NCI-H510A treated with DMSO at 0.1 percent for 48 hours (cell line): ENCODE measurements at regions not wholly inside any gene's neighbourhood (a gene's known extent, or its start where the extent isn't known, plus 50 kb on each side); places are given as distances from the start of the nearest gene placed in this dataset.

Source experiments
- DNase-seq: peaks from one replicate; lab custom pipeline; 2025; lab: John Stamatoyannopoulos, UW

DNA sequence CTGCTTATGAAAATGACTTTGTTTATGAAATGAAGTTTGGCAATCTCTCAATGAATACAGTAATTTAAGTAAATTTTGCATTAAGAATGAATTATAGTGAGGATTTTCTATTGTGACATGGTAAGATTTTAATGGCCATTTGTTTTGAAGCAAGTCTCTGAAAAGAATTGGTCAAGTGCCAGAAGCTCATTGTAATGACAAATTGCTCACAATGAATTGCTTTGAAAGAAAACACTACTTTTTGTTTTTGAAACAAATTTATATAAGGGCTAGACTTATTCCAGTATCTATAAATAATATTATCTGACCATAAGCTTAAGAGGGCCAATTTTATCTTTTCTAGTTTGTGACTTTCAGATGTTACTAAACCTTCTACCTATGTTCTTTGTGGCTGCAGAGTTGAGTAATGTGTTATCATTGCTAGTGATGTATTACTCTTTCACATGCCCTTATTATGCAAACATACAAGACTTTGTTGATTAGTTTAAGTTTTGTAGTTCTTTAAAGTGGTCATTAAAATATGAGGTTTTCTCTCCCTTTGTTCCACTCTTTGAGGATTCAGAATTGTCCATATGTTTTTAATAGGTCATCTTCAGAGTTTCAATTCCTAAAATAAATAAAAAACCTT is 93.0 kb upstream of the ZNF608 start:
- no peak for DNase-seq

DNA sequence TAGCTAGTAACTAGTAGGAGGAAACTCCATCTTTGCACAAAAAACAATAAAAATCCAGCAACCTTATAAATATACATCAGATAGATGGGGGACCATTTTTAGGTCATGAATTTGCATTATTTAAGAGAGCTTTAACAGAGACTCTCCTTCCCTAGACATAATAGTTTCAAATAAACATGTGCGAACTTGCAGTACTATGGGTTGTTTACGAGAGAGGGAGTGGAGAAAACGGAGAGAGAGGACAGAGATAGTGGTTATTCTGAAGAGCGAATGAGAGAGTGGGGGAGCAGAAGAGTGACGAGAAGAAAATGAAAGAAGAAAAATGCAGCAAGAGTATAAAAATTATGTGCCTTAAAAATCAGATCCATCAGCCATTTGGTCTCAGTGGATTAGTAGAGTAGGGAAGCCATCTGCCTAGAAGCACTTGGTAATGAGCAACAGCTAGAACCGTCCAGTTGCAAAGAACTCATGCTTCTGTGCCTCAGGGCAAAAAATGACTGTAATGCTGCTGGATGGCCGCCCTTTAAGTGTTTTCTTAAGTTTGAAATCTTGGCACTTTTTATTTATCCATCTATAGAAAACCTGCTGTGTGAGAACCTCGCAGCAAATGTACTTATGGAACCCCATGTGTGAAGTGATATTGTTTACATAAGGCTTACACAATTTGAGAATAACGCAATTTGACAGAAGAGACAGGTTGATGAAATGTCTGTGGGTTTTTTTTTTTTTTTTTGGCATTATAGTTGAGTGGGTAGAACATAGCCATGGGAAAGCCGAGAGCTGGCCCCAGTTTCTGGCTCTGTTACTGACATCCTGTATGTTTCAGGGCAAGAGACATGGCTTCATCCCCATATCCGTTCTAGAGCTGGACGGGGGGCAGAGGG is 95.6 kb upstream of the ZNF608 start:
- no peak for DNase-seq

DNA sequence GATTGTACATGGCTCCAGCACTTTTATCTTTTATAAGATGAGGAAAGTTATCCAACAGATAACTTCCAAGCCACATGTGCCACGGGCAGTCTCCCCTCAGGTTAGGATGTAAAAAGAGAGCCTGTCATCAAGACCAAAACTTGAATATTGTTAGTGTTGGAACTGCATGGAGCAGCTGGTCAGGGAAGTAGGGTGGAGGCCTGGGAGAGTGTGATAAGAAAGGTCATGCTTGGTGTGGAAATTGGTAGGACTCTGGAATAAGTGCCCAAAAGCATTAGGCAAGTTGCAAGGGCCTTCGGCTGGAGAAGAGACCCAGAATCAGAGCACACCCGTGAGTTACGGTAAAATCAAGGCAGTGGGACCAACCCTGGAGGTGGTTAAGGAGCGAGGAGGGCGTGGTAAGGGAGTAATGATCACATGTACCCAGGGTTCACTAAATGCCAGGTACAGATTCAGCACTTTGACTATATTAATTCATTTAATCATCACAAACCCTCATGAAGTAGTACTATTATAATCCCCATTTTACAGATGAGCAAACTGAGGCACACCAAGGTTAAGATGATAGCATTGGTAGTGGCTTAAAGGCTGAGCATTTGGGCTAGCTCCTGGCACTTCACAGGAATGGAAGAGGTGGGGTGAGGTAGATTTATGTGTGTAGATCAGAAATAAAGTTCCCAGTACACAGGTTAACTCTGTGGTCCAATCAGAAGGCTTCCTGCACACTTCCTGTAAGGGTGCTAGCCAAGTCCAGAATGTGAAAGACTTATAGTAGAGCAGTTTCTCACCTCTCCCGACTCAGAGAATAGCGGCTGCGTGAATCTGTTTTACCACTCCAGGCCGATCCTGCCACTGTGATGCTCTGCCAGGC is 96.5 kb upstream of the ZNF608 start:
- no peak for DNase-seq

DNA sequence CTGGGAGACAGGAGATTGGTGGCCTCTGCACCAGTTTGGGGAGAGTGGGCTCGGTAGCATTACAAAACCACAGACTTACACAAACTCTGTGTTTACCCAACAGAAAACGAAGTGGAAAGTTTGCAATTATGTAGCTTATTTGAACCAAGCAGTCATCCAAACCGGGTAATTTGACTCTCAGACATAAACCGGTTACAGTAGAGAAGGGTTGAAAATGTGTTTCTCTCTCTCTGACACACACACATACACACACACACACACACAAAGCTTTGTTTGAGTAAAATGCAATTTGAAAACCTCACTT is 97.1 kb upstream of the ZNF608 start:
- no peak for DNase-seq

DNA sequence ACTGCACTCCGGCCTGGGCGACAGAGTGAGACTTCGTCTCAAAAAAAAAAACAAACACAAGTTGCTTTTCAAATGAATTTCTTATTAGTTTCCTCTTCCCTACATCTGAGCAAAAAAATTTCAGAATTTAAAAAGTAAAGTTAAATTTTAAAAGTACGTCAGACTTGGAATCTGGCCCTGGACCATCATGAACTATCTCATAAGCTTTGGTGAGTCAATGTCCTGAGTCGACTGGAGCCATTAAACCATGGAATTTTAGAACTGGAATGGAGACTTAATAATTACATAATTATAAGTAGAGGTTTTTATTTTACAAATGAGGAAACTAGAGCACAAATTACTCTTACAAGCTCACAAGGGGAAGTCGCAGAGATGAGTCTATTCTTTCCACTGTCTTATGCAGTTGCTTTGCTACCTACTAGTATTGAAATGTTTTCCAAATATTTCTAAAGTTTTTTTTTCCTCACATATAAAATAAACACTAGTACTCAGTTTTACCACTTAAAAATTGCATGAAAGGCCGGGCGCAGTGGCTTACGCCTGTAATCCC is 98.0 kb upstream of the ZNF608 start:
- DNase-seq = no peak

DNA sequence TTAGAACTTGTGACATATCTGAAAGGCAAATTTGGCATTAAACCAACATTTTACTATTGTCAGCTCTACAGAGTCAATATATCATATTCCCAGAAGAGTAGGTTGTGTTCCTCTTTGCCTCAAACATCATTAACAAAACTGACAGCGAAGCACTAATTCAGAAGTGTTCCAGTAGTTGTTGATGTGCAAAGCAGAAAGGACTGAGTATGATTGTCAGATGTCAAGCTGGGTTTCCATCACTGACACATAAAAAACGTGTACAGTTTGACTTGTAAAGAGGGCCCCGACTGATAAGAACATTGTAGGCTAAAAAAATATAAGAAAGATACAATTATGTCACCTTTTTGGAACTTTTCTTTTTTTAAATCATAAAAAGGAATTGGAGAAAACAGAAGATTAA is 101.5 kb upstream of the ZNF608 start:
- no peak for DNase-seq

DNA sequence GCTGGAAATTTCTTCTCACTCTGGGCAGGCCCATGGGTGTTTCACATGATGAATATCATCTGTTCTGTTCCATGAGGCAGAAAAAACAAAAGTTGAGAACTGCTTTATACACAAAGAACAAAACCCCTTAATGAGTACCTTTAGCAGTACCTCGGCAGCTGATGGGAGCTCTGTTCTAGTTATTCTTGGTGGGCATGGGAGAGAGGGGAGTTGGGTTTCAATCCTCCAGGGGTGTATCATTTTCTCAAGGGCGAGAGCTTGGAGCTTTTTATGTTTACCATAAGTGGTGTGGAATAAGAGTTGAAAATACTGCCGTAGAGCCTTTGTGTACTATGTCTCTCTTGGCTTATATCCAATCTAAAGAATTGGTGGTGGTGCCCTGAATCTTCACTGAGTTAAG is 103.3 kb upstream of the ZNF608 start:
- no peak for DNase-seq

DNA sequence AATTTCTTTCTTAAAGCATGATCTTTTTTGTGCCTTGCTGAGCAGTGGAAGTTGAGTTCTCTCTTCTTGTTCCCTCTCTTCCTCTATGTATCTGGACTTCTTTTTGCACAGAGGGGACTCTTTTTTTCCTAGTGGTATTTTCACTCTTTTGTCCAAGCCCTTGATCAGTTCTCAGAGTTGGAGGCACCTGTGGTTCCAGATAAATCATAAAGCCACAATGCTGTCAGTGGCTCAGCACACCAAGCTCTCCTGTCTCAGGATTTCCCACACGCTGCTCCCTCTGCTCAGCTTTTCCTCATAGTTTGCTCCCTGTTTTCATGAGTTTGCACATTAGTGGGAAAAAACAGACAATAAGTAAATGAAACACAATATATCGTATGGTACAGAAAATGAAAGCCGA is 110.3 kb upstream of the ZNF608 start:
- no peak for DNase-seq

DNA sequence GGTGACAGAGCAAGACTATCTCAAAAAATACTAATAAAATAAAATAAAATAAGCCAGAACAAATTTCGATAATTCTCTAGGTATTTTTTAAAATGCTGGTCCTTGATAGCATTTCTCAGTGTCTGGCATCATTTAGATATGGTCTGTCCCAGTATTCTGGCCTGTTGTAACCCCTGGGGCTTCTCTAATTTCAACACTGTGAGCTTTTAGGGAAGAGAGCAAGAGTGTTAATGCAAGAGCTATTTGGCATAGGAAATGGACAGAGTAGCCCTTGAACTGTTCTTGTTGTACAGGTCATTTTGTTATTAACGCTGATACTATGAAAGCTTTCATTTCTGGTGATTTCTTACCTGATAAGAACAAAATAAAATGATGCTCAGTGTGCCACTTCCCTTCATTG is 112.2 kb upstream of the ZNF608 start:
- DNase-seq = no peak

DNA sequence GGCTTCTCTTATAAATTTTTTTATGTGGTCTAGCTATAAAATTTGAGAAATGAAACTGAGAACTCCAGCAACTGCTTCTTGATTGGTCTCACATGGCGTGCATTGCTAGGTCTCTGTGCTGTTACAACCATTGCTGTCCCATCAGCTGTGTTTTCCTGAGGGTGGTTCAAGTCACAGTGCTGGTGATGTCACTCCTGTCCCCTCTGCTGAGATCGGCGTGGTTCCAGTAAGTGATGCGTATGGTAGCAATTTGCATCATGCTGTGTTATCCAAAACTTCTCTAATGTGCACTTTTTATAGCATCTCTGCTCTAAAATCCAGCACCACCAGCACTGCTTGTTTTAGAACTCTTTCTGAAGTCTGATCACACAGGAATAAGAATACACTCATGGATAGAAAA is 112.6 kb upstream of the ZNF608 start:
- DNase-seq = no peak

DNA sequence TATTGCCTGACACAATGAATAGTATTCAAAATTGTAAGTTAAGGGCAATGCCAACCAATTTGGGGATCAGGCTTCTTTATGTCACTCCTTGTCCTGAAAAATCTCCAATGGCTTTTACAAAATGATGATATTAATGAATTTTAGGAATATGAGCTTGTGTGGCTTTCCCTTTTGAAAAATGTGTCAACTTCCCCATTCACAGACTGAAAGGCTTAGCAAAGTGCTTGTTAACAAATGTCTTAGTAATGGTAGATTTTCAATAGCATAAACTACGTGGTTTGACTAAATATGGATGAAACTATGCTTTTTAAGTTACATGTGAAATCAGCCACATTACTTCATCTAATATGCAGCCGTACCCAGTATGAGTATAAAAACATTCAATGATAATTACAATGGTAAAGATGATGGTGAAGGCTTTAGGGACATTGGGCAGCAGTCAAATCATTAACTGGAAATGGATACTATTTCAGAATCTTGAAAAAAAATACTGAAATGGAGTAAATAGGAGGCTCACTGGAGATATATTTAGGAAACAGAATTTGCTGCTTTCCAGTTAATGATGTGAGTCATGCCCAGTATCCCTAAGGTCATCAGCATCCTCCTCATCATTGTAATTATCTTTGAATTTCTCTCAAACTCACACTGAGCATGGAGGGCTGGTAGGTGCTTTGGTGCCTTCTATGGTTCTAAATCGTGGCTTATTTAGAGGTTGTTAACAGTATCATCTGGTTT is 113.3 kb upstream of the ZNF608 start:
- DNase-seq = no peak

DNA sequence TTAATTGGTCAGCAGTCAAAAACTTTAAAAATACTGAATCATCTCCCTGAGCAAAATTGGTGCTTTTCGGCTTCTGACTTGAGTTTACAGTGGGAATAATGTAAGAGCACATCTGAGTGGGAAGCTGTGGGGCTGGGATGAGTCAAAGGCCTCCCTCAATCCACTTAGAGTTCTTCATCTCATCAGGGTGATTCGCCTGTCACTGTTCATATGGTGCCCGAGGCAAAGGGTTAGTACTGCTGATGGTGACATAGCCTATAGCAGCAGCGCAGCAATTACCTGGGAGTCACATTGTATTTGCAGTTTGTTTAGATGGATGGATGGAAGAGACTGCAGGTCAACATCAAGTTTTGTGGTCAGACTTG is 113.8 kb upstream of the ZNF608 start:
- DNase-seq = no peak

DNA sequence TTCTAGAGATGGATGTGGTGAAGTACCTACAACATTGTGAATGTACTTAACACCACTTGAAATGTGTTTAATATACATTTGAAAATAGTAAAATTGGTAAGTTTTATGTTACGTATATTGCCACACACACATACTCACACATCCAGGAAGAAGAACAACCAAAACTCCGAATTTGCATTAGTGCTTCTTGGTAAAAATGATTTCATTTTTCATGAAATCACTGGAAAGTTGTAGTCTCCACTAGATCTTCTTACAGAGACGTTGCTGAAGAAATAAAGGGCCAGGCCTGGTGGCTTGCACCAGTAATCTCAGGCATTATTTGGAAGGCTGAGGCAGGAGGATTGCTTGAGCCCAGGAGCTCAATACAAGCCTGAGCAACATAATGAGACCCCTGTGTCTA is 118.6 kb upstream of the ZNF608 start:
- no peak for DNase-seq

DNA sequence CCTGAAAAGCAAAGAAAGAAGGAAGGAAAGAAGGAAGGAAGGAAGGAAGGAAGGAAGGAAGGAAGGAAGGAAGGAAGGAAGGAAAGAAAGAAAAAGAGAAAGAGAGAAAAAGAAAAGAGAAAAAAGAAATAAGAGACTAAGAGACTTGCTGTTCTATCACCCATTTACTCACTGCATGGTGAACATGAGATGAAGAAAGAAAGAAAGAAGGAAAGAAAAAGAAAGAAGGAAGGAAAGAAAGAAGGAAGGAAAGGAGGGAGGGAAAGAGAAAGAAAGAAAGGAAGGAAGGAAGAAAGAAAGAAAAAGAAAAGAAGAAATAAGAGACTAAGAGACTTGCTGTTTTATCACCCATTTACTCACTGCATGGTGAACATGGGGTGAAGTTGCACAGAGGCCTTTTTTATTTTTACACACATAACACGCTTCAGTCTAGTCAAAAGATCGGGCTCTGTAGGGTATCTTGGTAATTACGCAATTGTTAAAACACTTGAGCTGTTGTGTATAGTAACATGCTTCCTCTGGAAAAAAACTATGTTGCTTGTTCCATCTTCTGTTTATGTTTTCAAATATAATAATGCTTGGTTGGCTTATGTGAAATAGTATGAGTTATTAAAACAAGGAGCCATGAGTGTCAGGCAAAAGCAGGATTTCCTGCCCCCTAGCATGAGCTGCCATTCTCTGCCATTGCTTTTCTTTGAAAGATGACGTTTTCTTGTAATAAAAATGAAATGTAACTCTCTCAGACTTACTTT is 119.3 kb upstream of the ZNF608 start:
- peak; percentile 14 for DNase-seq

DNA sequence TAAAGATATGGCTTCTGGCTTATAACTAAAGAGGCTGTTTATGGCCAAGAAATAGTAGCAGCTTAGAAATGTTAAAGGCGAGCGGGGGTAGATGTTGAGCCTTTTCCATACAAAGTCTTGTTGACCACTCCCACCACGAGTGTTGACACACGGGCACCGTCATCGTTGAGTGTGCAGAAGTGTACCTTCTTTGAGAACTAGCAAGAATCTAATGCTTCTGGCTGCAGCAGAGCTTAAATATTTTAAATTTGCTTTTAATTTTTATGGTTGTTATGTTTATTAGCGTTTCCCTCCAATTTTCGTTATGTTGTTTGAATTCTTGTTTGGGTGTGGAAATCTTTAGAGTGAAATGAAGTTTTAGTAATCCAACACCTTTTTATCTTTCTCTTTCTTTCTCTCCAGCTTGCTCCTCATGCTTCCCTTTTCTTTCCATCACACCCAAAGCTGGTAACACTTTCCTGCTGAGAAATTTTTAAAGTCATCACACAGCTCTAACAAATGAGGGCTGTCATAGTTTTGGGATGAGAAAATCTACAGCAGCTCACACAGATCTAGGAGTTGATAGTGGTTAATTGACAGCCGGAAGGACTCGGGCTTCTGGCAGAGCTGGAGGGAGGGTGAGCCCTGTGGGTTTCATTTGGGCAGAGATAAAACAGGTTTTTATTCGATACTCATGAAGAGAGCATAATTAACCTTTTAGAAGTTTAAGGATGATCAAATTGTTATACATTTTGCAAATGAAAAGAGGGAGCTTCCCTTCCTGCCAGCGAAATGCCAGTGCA is 120.1 kb upstream of the ZNF608 start:
- peak; percentile 14 for DNase-seq

DNA sequence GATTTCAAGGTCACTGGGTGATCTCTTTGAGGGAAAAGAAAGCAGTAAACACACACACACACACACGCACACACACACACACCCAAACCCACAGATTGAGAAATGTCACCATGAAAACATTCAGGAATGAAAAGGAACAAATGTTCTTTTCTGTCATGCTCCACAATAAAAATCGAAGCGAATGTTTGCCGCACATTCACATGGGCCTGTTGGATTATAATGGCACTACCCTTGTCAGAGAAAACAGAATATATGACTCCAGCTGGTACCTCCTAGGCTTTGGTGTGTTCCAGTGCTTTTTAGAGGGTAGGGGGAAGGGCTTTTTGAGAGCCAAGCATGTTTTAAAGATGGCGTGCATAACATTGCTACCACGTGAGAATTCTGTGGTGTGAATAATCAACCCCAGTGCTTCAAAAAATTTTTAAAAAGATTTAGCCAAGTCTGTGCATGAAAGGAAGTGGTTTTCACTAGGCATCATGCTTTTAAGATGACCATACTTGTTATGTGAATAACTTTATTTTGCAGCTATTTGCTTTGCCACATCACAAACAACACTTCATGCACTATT is 120.8 kb upstream of the ZNF608 start:
- DNase-seq = no peak

DNA sequence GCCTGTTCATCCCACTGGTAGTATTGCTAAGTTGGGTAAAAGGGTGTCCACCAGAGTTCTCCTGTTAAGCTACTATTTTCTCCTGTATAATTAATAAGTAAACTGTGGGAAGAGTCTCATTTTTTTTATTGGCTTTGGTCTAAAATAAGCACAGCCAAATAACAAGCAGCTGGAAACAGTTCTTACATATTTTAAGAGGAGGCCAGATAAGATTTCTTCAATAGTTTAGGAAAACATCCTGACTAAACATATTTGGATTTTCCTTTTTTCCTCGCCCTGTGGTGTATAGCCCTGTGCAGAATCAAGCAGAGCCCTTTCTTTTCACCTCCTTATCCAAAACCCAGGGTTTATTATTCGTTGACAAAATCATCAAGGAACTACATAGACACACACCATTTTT is 122.2 kb upstream of the ZNF608 start:
- DNase-seq = no peak

DNA sequence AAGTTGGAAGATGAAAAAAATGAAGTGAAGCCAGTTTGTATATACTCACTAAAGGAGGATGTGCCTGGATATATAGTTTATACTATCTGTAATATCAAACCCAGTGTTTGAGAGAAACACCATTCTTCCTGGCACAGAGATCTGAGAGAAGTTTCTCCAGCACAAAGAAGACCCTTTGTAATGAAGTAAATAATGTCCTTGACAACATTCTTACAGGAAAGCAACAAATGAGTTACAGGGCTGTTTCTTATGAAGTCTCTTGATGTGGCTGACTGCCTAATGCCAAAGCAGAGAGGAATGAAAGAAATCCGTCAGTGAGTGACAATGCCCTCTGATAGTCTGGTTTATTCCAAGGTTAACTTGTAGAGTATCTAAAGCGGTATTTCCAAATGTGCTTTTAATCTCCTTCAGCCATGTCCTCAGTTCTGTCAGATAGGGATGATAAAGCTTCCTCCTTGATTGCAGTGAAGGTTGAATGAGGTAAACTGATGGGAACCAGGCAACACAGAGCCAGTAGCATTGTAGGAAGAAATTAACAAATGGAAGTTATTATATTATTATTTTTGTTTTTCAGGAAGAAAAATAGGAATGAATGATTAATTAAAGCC is 123.1 kb upstream of the ZNF608 start:
- DNase-seq = no peak

DNA sequence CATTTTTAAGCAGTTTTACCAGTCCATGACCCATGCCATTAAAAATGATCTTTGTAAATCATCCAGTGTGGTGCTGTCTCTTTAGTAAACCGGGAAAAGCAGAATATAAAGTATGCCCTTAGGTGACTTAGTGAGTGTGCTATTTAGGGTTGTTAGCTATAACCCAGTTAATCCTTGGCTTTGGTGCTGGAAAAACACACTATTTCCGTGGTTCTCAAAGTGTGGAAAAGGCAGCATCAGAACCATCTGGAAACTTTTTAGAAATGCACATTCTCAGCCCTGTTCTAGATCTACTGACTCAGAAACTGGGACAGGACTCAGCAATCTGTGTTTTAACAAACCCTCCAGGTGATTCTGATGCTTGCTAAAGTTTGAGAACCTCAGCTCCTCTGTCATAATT is 123.6 kb upstream of the ZNF608 start:
- DNase-seq = no peak

DNA sequence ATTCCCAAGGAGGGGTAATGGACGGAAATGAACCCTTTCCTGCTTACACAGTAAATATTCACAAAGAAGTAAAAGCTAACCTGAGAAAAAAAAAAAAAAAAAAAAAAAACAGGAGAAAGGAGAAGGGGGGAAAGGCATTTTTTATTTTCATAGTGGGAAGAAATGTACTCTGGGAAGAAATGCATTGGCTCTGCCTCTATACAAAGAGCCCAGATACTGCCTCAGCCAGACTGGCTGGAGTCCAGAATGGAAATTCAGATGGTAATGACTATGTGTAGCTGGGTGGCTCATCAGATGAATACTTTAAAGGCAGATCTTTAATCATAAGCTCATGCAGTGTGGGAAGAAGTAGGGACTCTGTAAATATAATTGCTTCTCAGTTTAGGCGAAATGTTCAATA is 124.9 kb upstream of the ZNF608 start:
- DNase-seq = no peak
